ENCODE measurements at regions not wholly inside any gene's neighbourhood (a gene's known extent, or its start where the extent isn't known, plus 50 kb on each side); places are given as distances from the start of the nearest gene placed in this dataset.

DNA sequence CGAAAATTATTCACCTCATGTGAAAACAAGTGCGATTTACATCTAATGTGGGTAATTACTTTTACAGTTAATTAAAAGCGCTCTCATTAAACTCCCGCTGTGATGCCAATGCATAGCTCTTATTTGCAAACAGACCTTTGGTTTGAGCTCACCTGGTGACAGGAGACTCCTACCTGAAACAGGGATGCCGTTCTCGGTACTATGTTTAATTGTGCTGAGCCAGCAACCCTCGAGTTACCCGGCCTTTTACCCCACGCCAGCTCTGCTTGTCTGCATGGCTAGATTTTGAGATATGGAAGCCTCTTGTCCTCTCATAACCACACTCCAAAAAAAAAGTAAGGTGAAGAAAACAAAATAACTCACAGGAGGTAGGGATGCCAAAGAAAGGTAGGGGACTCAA is 690.4 kb upstream of the RBFOX1 start:
- TF ChIP-seq, protein P1, sequence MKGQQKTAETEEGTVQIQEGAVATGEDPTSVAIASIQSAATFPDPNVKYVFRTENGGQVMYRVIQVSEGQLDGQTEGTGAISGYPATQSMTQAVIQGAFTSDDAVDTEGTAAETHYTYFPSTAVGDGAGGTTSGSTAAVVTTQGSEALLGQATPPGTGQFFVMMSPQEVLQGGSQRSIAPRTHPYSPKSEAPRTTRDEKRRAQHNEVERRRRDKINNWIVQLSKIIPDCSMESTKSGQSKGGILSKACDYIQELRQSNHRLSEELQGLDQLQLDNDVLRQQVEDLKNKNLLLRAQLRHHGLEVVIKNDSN (IDR thresholded peaks at IDR 0.05) = no peak
- no peak for TF ChIP-seq TEAD4 (IDR thresholded peaks at IDR 0.05)
- no peak for TF ChIP-seq EP300 (IDR thresholded peaks at IDR 0.05; ENCODE audit: borderline replicate concordance)
- TF ChIP-seq TCF12 (IDR thresholded peaks at IDR 0.05; ENCODE audit: low read depth) = no peak
- TF ChIP-seq ZBTB7A (IDR thresholded peaks at IDR 0.05; ENCODE audit: low read depth) = no peak
- no peak for TF ChIP-seq CEBPB (IDR thresholded peaks at IDR 0.05)
- TF ChIP-seq RAD21 (IDR thresholded peaks at IDR 0.05; ENCODE audit: low read depth) = no peak
- no peak for TF ChIP-seq CREB1 (IDR thresholded peaks at IDR 0.05; ENCODE audit: low read depth)
- TF ChIP-seq, protein P2, sequence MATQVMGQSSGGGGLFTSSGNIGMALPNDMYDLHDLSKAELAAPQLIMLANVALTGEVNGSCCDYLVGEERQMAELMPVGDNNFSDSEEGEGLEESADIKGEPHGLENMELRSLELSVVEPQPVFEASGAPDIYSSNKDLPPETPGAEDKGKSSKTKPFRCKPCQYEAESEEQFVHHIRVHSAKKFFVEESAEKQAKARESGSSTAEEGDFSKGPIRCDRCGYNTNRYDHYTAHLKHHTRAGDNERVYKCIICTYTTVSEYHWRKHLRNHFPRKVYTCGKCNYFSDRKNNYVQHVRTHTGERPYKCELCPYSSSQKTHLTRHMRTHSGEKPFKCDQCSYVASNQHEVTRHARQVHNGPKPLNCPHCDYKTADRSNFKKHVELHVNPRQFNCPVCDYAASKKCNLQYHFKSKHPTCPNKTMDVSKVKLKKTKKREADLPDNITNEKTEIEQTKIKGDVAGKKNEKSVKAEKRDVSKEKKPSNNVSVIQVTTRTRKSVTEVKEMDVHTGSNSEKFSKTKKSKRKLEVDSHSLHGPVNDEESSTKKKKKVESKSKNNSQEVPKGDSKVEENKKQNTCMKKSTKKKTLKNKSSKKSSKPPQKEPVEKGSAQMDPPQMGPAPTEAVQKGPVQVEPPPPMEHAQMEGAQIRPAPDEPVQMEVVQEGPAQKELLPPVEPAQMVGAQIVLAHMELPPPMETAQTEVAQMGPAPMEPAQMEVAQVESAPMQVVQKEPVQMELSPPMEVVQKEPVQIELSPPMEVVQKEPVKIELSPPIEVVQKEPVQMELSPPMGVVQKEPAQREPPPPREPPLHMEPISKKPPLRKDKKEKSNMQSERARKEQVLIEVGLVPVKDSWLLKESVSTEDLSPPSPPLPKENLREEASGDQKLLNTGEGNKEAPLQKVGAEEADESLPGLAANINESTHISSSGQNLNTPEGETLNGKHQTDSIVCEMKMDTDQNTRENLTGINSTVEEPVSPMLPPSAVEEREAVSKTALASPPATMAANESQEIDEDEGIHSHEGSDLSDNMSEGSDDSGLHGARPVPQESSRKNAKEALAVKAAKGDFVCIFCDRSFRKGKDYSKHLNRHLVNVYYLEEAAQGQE (IDR thresholded peaks at IDR 0.05; ENCODE audit: low read depth) = no peak
- TF ChIP-seq YY1 (IDR thresholded peaks at IDR 0.05; ENCODE audit: low read depth) = no peak

All from Ishikawa (cell line).